DOHH2 (cell line): ENCODE measurements at regions not wholly inside any gene's neighbourhood (a gene's known extent, or its start where the extent isn't known, plus 50 kb on each side); places are given as distances from the start of the nearest gene placed in this dataset.

Source experiments
- H3F3A ChIP-seq: fragments of 200-600 bp; sonication (generic), shearing (Covaris generic); 2 replicates; pipeline ENCODE4 v1.6.0; 2016; ENCODE audit warnings: antibody characterized with exemption, mild to moderate bottlenecking; ENCODE audit not compliant: control insufficient read depth, insufficient read depth
- H3K27ac ChIP-seq: fragments of 200-600 bp; sonication (generic); 2 replicates; pipeline ENCODE4 v1.5.1; 2014; ENCODE audit warnings: low read depth, mild to moderate bottlenecking, low read length, moderate library complexity
- H3K27me3 ChIP-seq: fragments of 200-600 bp; sonication (generic); 2 replicates; pipeline ENCODE4 v1.6.1; 2014; ENCODE audit warnings: mild to moderate bottlenecking, low read length, mixed read lengths; ENCODE audit not compliant: control insufficient read depth
- H3K36me3 ChIP-seq: fragments of 200-600 bp; sonication (generic); 2 replicates; pipeline ENCODE4 v1.6.1; 2014; ENCODE audit warnings: mild to moderate bottlenecking, low read length, moderate library complexity, mixed read lengths; ENCODE audit not compliant: control insufficient read depth
- H3K4me1 ChIP-seq: fragments of 200-600 bp; sonication (generic); 2 replicates; pipeline ENCODE4 v1.6.1; 2014; ENCODE audit warnings: mild to moderate bottlenecking, low read length, mixed read lengths; ENCODE audit not compliant: control insufficient read depth
- H3K4me2 ChIP-seq: fragments of 200-600 bp; sonication (generic); 2 replicates; pipeline ENCODE4 v1.6.0; 2014; ENCODE audit warnings: mild to moderate bottlenecking, low read length, moderate library complexity
- H3K4me3 ChIP-seq: fragments of 200-600 bp; sonication (generic); 2 replicates; pipeline ENCODE4 v1.5.1; 2014; ENCODE audit warnings: mild to moderate bottlenecking, low read length, mixed read lengths
- H3K79me2 ChIP-seq: fragments of 200-600 bp; sonication (generic); 2 replicates; pipeline ENCODE4 v1.6.1; 2014; ENCODE audit warnings: mild to moderate bottlenecking, low read length, mixed read lengths; ENCODE audit not compliant: control insufficient read depth
- H3K9me2 ChIP-seq: fragments of 200-600 bp; sonication (generic); replicated peaks from 2 replicates; pipeline ENCODE4 v1.6.1; 2014; ENCODE audit warnings: mild to moderate bottlenecking, low read length, mixed read lengths; ENCODE audit not compliant: control insufficient read depth
- H3K9me3 ChIP-seq: fragments of 200-600 bp; sonication (generic); 2 replicates; pipeline ENCODE4 v1.6.1; 2014; ENCODE audit warnings: antibody characterized with exemption, low read length, mixed read lengths; ENCODE audit not compliant: control insufficient read depth, insufficient read depth
- H4K20me1 ChIP-seq: fragments of 200-600 bp; sonication (generic); 2 replicates; pipeline ENCODE4 v1.6.0; 2014; ENCODE audit warnings: low read depth, mild to moderate bottlenecking, antibody characterized with exemption, low read length, moderate library complexity; ENCODE audit not compliant: control insufficient read depth, insufficient read depth
- CTCF ChIP-seq: fragments of 200-600 bp; sonication (generic); IDR thresholded peaks from one replicate; pipeline ENCODE4 v1.5.1; 2014; ENCODE audit warnings: antibody characterized with exemption, mild to moderate bottlenecking, low read depth, low read length; ENCODE audit not compliant: poor library complexity, severe bottlenecking
- EZH2phosphoT487 ChIP-seq: fragments of 200-600 bp; sonication (generic); IDR thresholded peaks from 2 replicates; pipeline ENCODE4 v1.6.1; 2017; ENCODE audit warnings: borderline replicate concordance, mild to moderate bottlenecking, antibody characterized with exemption, low read length, moderate library complexity, mixed read lengths

- no peaks in the 10 kb centered on the region for H3K79me2 ChIP-seq
- H3K4me3 ChIP-seq, result no peak overlapping the region
- no peaks in the 10 kb centered on the region for H3K9me3 ChIP-seq
- no peak overlapping the region for H3K27ac ChIP-seq
- TF ChIP-seq CTCF, result no peak
- no peak for TF ChIP-seq EZH2phosphoT487
- no peaks in the 10 kb centered on the region for H3F3A ChIP-seq
- no peaks in the 10 kb centered on the region for H3K27me3 ChIP-seq
- H3K9me2 ChIP-seq, result no peaks in the 10 kb centered on the region; the same call in 1 of the 2 replicates
- H3K36me3 ChIP-seq, result no peaks in the 10 kb centered on the region
- H4K20me1 ChIP-seq, result no peaks in the 10 kb centered on the region
- no peak overlapping the region for H3K4me2 ChIP-seq
- H3K4me1 ChIP-seq, result no peaks in the 10 kb centered on the region
Observed at GRCh38 chr12:102611995-102612394, 131.6 kb upstream of the IGF1 start.

GRCh38 chr12:102609996-102610395 lies 129.6 kb upstream of the IGF1 start:
- no peaks in the 10 kb centered on the region; the same call in 1 of the 2 replicates for H3K9me2 ChIP-seq
- H3K27ac ChIP-seq, result no peak overlapping the region
- H4K20me1 ChIP-seq, result no peaks in the 10 kb centered on the region
- H3K4me1 ChIP-seq, result no peaks in the 10 kb centered on the region
- H3K27me3 ChIP-seq, result no peaks in the 10 kb centered on the region
- no peaks in the 10 kb centered on the region for H3F3A ChIP-seq
- H3K36me3 ChIP-seq, result no peaks in the 10 kb centered on the region
- H3K4me2 ChIP-seq, result no peak overlapping the region
- TF ChIP-seq EZH2phosphoT487 (no peak), CTCF (no peak)
- no peak overlapping the region for H3K4me3 ChIP-seq
- H3K79me2 ChIP-seq, result no peaks in the 10 kb centered on the region
- no peaks in the 10 kb centered on the region for H3K9me3 ChIP-seq

GRCh38 chr12:102603021-102603420 lies 122.7 kb upstream of the IGF1 start:
- Histone ChIP-seq H3K4me3 (no peak overlapping the region), H3K4me1 (no peaks in the 10 kb centered on the region), H3K27me3 (no peaks in the 10 kb centered on the region), H3K27ac (no peak overlapping the region), H3K9me2 (no peaks in the 10 kb centered on the region), H3K36me3 (no peaks in the 10 kb centered on the region), H3F3A (no peaks in the 10 kb centered on the region), H3K79me2 (no peaks in the 10 kb centered on the region), H3K4me2 (no peak overlapping the region), H4K20me1 (no peaks in the 10 kb centered on the region), H3K9me3 (no peaks in the 10 kb centered on the region)
- TF ChIP-seq CTCF (no peak), EZH2phosphoT487 (no peak)

GRCh38 chr12:102602521-102602920 lies 122.2 kb upstream of the IGF1 start:
- no peaks in the 10 kb centered on the region for H4K20me1 ChIP-seq
- H3K9me3 ChIP-seq, result no peaks in the 10 kb centered on the region
- H3K9me2 ChIP-seq, result no peaks in the 10 kb centered on the region
- H3K27ac ChIP-seq, result no peak overlapping the region
- H3K27me3 ChIP-seq, result no peaks in the 10 kb centered on the region
- no peaks in the 10 kb centered on the region for H3K79me2 ChIP-seq
- no peaks in the 10 kb centered on the region for H3F3A ChIP-seq
- no peak for TF ChIP-seq EZH2phosphoT487
- TF ChIP-seq CTCF, result no peak
- H3K4me2 ChIP-seq, result no peak overlapping the region
- H3K4me1 ChIP-seq, result no peaks in the 10 kb centered on the region
- no peak overlapping the region for H3K4me3 ChIP-seq
- H3K36me3 ChIP-seq, result no peaks in the 10 kb centered on the region
